SU-DHL-6 (cell line): ENCODE measurements at regions not wholly inside any gene's neighbourhood (a gene's known extent, or its start where the extent isn't known, plus 50 kb on each side); places are given as distances from the start of the nearest gene placed in this dataset.

Experiments used
- CTCF ChIP-seq: fragments of 200-600 bp; sonication (generic); IDR thresholded peaks from one replicate; pipeline ENCODE4 v1.5.1; 2017; ENCODE audit warnings: antibody characterized with exemption, mild to moderate bottlenecking, low read length, moderate library complexity; ENCODE audit not compliant: insufficient read depth, poor library complexity, severe bottlenecking
- EZH2phosphoT487 ChIP-seq: fragments of 200-600 bp; sonication (generic), shearing (Covaris generic); conservative IDR thresholded peaks from 2 replicates; pipeline ENCODE4 v1.6.1; 2018; ENCODE audit warnings: mild to moderate bottlenecking, antibody characterized with exemption, low read length, moderate library complexity, mixed read lengths

GRCh38 chr15:96273317-96274086 lies 57.0 kb upstream of the NR2F2 start:
- TF ChIP-seq CTCF: no peak
- no peak for TF ChIP-seq EZH2phosphoT487
